T47D (cell line): ENCODE measurements at regions not wholly inside any gene's neighbourhood (a gene's known extent, or its start where the extent isn't known, plus 50 kb on each side); places are given as distances from the start of the nearest gene placed in this dataset.
"Not testable (repeated sequence)": the region's sequence is repeated elsewhere in the genome, so short reads cannot be mapped to it uniquely, and the experiment has no call there.

ENCODE experiments used
- DNase-seq, 2 experiments: peaks; one replicate each; pipeline versions ENCODE4 v3.0.0 to v3.0.0-alpha.2; 2011 to 2012; ENCODE audit warnings: low read depth in 1 of 2, low spot score in 1 of 2
- JUND ChIP-seq: IDR thresholded peaks from 2 replicates; pipeline ENCODE4 v1.6.1; 2012; ENCODE audit warnings: low read depth
- in situ Hi-C: cut with HindIII; loops from 2 replicates; pipeline ENCODE4 v1.10.0; 2016; ENCODE audit warnings: low sequenced_read_pairs, low pct_unique_long_range_greater_than_20kb

DNA sequence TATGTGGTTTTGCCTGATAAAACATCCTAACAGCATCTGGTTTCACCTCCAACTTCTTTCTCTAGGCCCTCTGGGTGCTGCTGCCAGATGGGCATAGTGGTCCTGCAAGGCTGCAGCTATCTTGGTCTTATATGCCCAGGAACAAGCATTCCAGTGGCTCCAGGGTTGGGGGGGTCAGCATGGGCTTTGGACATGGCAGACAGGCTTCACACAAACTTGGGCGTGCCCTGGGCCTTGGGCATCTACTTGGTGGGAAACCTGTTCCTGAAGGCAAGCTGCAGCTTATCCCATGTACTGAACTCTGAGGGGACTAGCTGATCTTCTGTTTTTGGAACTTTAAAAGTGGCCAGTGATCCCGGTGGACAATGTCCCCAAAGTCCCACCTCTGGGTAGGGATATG is 54.9 kb upstream of the ZNF678 start:
- TF ChIP-seq JUND, result no peak
- no peak for DNase-seq
- in situ Hi-C loops, result no loop called here

DNA sequence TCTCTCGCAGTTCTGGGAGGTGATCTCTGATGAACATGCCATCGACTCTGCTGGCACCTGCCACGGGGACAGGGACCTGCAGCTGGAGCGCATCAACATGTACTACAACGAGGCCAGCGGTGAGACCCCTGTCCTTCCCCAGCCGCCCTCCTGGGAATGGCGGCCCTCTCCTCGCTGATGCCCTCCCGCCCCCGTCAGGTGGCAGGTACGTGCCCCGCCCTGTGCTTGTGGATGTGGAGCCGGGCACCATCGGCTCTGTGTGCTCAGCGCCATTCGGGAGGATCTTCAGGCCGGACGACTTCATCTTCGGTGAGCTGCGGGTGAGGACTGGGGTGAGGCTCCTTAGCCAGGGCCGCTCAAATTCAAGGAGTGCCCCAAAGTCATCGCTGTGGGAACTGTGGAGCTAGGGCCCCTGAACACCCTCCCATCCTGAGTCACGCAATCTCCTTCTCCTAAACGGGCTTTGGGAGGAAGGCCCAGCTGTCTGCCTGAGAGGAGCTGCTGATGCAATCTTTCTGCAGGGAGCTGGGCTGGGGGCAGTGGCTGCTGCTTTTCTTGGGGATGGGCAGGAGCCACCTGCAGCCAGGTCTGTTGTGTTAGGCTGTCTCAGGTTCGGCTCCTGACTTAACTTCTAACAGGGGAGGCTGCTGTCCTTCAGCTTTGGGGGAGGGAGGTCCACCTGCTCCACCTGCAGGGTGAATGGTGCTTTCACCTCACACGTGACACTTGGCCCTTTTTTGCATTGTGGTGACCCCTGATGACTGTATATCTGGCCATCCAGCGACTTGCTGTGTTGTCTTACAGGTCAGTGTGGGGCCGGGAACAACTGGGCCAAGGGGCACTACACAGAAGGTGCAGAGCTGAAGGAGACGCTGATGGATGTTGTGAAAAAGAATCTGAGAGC is 56.6 kb upstream of the ZNF678 start:
- DNase-seq, in situ Hi-C loops: not testable (repeated sequence)

DNA sequence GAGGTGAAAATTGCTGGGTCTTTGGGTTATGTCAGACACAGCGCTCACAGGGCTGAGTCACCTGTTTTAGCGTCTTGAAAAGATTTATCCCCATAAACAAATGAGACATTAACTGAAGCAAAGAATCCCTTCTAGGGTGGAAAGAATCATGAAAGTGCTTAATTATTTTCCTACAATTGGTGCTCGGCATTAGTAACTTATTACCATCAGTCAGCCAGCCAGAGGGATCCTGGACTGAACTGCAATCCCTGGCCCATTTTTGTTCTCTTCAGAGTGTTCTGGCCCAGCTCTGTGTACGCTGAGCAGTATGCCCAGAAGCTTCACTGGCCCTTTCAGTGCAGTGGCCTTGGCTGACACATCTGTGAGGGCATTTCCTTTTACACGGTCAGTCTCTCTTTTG is 67.3 kb upstream of the ZNF678 start:
- in situ Hi-C loops, DNase-seq: not testable (repeated sequence)

DNA sequence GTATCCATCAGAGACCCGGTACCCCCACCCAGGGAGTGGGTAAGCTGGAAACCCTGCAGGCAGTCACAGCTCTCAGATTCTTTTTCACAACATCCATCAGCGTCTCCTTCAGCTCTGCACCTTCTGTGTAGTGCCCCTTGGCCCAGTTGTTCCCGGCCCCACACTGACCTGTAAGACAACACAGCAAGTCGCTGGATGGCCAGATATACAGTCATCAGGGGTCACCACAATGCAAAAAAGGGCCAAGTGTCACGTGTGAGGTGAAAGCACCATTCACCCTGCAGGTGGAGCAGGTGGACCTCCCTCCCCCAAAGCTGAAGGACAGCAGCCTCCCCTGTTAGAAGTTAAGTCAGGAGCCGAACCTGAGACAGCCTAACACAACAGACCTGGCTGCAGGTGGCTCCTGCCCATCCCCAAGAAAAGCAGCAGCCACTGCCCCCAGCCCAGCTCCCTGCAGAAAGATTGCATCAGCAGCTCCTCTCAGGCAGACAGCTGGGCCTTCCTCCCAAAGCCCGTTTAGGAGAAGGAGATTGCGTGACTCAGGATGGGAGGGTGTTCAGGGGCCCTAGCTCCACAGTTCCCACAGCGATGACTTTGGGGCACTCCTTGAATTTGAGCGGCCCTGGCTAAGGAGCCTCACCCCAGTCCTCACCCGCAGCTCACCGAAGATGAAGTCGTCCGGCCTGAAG is 69.3 kb upstream of the ZNF678 start:
- in situ Hi-C loops, DNase-seq: not testable (repeated sequence)

DNA sequence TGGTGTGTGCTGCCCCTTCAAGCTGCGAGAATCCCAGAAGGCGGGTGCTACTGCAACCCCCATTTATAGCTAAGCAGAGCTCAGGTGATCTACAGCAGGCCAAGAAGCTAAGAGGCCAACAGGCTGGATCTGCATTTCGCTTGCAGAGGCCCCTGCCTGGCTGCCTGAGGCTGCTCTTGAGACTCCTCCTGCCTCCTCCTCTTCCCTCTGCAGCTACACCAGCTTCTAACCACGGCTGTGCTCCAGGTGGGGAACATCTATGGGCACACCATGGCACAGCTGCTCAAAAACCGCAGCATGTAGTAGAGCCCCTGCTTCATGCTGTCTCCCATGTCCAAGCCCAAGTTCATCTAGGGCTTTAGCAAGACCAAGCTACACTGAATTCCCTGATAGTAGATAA is 72.9 kb upstream of the ZNF678 start:
- no peak for TF ChIP-seq JUND
- in situ Hi-C loops, result no loop called here
- DNase-seq, result no peak

DNA sequence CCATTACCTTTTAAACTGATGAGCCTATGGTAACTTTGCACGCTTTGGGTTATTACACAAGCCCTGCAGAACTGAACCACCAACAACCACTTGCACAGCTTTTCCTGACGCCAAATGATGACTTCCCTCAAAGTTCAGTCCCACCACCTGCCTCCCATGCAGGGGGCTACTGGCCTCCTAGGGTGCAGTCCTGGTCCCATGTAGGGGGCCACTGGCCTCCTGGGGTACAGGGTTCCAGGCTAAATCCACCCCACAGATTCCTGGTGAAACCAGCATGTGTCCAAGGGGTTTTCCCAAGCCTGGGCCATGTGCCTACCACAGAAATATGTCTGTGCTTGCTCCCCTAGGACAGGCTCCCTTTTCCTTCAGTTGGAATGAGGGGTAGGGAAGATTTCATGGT is 73.4 kb upstream of the ZNF678 start:
- in situ Hi-C loops, result no loop called here
- DNase-seq, result no peak

DNA sequence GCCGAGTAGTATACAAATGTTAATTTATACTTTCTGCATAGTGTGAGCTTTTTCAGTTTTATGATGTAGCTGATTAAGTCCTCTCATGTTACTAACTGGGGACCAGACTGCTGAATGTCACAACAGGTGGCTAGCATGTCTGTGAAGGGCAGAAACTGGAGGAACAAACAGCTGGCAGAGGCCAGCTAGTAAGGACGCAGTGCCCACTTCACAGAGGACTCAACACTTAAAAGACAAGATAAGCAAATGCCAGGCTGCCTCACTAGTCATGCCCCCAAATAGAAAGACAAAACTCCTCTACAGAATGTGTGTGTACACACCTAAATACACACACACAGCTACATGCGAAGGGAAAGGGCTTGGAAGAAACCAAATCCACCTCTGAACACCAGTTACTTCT is 73.8 kb upstream of the ZNF678 start:
- TF ChIP-seq JUND, result no peak
- no peak for DNase-seq
- in situ Hi-C loops, result no loop called here

More for the DNA sequence above, 73.4 kb upstream of the ZNF678 start:
- TF ChIP-seq JUND, result no peak

DNA sequence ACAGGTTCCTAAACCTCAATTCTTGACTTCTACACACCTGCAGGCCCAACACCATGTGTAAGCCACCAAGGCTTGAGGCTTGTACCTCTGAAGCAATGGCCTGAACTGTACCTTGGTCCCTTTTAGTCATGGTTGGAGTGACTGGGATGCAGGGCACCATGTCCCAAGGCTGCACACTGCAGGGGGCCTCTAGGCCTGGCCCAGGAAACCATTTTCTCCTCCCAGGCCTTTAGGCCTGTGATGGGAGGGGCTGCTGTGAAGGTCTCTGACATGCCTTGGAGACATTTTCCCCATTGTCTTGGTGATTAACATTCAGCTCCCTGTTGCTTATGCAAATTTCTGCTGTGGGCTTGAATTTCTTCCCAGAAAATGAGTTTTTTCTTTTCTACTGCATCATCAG is 75.8 kb upstream of the ZNF678 start:
- no peak for TF ChIP-seq JUND
- in situ Hi-C loops, result no loop called here
- no peak for DNase-seq

DNA sequence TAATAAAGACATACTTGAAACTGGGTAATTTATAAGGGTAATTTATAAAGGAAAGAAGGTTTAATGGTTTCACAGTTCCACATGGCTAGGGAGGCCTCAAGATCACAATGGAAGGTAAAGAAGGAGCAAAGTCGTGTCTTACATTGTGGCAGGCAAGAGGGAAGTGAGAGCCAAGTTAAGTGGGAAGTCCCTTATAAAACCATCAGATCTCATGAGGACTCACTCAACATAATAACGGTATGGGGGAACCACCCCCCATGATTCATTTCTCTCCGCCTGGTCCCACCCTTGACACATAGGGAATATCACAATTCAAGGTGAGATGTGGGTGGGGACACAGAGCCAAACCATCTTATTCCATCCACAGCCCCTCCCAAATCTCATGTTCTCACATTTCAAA is 76.8 kb upstream of the ZNF678 start:
- in situ Hi-C loops, result no loop called here
- DNase-seq, result no peak
- no peak for TF ChIP-seq JUND

DNA sequence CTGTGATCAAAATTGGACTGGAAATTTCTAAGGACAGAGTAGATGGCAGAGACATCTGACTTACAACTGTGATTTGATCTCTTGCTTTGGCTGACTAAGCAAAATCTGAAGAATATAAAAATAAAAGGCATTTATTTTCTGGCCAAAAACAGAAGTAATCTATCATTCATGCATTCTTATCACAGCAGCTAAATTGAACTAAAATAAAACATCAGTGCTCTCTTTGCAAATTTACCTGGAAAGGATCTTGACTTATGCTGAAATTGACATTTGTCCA is 81.4 kb upstream of the ZNF678 start:
- in situ Hi-C loops, result no loop called here
- no peak for TF ChIP-seq JUND
- DNase-seq, result no peak

DNA sequence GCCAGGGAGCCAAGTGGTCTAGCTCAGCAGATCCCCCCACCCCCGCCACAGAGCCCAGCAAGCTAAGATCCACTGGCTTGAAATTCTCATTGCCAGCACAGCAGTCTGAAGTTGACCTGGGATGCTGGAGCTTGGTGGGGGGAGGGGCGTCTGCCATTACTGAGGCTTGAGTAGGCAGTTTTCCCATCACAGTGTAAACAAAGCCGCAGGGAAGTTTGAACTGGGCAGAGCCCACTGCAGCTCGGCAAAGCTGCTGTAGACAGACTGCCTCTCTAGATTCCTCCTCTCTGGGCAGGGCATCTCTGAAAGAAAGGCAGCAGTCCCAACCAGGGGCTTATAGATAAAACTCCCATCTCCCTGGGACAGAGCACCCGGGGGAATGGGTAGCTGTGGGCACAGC is 89.3 kb upstream of the ZNF678 start:
- peak in 1 of 2 experiments; percentile 44 for DNase-seq
- in situ Hi-C loops, result not testable (repeated sequence)

DNA sequence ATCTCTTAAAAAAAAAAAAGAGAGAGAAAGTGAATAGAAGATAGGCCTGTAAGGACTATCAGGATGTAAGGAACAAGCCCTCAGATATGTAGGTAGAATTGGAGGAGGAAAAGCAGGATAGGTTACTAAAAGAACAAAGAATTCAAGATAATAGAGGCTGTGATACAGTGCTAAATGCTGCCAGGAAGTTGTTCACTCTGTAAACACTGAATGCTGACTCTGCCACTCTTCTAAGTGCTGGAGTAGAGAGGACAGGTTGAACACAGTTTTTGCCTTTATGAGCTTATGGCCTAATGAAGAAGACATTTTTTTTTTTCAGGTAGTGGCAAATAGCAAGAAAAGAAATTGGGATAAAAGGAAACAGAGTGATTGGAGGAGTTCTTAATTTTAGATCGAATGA is 90.6 kb upstream of the ZNF678 start:
- in situ Hi-C loops, result no loop called here
- DNase-seq, result no peak

DNA sequence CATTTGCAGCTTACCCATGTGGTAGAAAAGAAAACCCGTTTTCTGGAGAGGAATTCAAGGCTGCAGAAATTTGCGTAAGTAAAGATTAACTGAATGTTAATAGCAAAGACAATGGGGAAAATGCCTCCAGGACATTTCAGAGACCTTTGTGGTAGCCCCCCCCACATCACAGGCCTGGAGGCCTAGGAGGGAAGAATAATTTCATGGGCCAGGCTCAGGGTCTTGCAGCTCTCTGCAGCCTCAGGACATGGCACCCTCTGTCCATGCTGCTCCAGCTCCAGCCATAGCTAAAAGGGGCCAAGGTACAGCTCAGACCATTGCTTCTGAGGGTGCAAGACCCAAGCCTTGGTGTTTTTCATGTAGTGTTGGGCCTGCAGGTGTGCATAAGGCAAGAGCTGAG is 92.7 kb upstream of the ZNF678 start:
- no peak for TF ChIP-seq JUND
- in situ Hi-C loops, result no loop called here
- no peak for DNase-seq

More for the DNA sequence above, 90.6 kb upstream of the ZNF678 start:
- no peak for TF ChIP-seq JUND

DNA sequence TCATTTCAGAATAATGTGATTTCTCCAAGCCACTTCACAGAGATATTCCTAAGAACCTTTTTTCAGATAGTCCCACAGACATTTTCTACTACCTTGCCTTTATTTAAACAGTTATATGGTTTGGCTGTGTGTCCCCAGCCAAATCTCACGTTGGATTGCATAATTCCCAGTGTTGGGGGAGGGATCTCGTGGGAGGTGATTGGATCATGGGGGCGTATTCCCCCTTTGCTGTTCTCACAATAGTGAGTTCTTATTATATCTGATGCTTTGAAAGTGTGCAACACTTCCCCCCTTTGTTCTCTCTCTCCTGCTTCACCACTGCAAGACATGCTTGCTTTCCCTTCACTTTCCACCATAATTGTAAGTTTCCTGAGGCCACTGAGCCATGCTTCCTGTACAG is 93.6 kb upstream of the ZNF678 start:
- TF ChIP-seq JUND, result no peak
- in situ Hi-C loops, result no loop called here
- DNase-seq, result no peak
